AG10803 (cell line): ENCODE measurements at regions not wholly inside any gene's neighbourhood (a gene's known extent, or its start where the extent isn't known, plus 50 kb on each side); places are given as distances from the start of the nearest gene placed in this dataset.
"Not testable (repeated sequence)": the region's sequence is repeated elsewhere in the genome, so short reads cannot be mapped to it uniquely, and the experiment has no call there.

Source experiments
- DNase-seq: peaks from one replicate; pipeline ENCODE4 v3.0.0; 2010; ENCODE audit warnings: low read depth
- H3K4me3 ChIP-seq: 2 replicates; pipeline ENCODE4 v1.5.1; 2011; ENCODE audit warnings: mild to moderate bottlenecking, low read length, control low read depth
- TF ChIP-seq, protein P1 (sequence below): conservative IDR thresholded peaks from 2 replicates; pipeline ENCODE4 v1.5.1; 2011; ENCODE audit warnings: mild to moderate bottlenecking, low read length, control low read depth, inconsistent platforms

DNA sequence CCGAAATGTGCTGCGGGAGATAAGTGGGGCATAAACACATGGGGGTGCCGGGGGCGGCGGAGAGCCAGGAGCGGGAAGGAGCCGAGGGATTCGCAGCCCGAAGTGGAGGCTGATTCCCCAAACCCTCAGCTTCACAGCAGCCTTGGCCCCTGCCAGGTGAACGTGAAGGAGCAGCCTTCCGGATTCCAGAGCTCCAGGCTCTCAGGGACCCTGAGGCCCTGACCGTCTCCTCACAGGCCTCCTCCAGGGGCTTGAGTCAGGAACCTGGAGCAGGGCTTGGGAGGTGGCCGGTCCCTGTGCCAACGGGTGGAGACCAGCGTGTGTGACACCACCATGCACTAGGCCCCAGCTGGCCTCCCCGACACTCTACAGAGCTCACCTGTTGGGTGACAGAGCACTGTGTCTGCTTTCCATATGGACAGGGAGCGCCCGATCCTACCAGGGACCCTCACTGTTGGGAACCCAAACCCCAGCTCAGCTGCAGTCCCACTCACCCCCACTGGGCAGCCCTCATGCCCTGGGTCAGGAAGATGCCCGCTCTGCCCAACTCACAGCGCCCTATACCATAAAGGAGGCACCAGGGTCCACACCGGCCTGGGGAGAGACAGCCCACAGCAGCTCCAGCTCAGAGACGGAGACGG lies 117.6 kb upstream of the OTOS start:
- DNase-seq = no peak
- no peak overlapping the region for H3K4me3 ChIP-seq
- TF ChIP-seq, protein P1, sequence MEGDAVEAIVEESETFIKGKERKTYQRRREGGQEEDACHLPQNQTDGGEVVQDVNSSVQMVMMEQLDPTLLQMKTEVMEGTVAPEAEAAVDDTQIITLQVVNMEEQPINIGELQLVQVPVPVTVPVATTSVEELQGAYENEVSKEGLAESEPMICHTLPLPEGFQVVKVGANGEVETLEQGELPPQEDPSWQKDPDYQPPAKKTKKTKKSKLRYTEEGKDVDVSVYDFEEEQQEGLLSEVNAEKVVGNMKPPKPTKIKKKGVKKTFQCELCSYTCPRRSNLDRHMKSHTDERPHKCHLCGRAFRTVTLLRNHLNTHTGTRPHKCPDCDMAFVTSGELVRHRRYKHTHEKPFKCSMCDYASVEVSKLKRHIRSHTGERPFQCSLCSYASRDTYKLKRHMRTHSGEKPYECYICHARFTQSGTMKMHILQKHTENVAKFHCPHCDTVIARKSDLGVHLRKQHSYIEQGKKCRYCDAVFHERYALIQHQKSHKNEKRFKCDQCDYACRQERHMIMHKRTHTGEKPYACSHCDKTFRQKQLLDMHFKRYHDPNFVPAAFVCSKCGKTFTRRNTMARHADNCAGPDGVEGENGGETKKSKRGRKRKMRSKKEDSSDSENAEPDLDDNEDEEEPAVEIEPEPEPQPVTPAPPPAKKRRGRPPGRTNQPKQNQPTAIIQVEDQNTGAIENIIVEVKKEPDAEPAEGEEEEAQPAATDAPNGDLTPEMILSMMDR = no peak

DNA sequence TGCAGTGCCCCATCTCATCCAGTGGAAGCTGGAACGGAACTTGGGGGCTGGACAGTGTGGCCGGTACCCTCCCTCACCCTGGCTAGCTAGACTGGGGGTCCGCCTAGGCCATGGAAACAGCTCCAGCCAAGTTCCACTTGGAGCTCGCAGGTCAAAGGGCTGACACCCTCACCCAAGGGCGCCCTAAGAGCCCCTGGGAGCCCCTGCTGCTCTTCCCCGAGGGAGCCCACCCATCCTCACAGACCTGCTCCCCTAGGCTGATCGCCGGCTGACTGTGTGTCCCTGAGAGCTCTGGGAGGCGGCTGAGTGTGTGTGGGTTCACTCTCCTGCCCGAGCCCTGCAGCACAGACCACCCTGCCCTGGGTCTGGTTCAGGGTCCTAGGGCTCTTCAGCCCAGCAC lies 118.2 kb upstream of the OTOS start:
- DNase-seq = no peak
- TF ChIP-seq, protein P1 = no peak
- H3K4me3 ChIP-seq = no peak overlapping the region

DNA sequence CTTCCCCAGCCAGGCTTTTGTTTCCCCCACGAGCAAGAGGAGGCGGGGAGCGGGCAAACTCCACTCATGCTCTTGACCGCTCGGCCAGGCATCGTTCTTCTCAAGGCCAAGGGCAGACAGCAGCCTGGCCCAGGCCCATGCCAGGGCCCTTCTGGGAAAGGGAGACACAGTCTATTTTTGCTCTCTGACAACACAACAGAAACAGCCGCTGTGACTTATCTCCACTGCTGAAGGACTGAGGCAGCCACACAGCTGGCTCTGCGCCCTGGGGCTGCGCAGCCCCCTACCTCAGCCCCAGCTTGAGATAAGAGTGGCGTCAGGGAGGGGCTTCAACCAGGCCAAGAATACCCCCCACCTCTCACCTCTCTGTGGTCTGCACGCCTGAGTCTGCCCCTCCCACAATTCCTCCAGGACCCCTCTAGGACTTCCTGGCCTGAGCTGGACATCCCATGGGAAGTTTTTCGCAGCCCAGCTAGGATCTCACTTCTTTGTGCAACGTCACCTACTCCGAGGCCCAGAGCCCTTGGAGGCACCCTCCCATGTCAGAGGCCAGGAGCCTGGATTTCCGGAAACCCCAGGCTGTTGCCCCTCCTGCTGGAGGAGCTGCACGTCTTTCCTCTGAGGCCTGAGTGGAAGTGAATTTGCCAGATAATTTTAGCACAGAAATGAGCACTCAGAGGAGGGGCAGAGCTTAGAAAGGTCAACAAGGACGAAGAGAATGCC lies 118.9 kb upstream of the OTOS start:
- H3K4me3 ChIP-seq = no peak overlapping the region
- no peak for DNase-seq
- TF ChIP-seq, protein P1 = no peak

DNA sequence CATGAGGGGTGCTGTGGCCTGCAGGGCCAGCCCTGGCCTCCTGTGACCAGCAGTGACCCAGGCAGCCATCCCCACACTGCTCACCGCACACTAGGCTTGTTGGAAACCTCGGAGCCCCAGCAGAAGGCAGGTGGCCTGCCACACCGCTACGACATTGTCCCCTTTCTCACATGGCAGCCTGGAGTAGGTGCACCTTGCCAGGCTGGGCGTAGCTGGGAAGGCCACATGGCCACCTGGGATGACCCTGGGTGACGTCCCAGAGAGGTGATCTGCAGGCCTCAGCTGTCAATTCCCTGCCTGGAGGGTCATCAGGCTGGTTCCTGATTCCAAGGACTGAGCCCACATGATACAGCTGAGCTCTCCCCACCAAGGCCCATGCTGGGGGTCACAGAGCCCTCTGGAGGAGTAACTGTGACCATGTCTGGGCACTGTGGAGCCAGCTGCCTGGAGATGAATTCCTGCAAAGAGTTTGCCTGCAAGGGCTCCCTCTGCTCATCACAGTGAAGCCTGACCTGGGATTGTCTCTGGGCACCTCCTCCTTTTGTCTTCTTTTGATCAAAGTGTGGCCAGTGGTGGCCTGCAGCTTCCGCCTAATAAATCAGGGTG lies 119.6 kb upstream of the OTOS start:
- no peak for DNase-seq
- TF ChIP-seq, protein P1 = no peak
- no peak overlapping the region for H3K4me3 ChIP-seq

DNA sequence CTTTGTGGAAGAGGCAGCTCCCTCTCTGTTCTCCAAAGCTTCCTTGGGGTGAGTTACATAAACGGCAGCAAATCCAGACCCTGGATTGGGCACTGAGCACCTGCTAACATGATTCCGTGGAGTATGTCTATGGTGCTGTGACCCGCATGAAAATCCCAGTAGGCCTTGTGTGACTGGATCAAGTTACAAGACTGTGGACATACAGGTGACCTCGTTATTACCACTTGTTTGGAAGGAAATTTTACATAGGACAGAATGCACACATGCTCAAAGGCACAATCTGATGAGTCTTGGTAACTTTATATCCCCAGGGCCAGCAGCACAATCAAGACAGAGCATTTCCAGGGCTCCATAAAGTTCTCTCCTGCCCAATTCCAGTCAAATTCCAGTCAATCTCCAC lies 120.2 kb upstream of the OTOS start:
- DNase-seq = no peak
- H3K4me3 ChIP-seq = no peak overlapping the region
- TF ChIP-seq, protein P1 = no peak

DNA sequence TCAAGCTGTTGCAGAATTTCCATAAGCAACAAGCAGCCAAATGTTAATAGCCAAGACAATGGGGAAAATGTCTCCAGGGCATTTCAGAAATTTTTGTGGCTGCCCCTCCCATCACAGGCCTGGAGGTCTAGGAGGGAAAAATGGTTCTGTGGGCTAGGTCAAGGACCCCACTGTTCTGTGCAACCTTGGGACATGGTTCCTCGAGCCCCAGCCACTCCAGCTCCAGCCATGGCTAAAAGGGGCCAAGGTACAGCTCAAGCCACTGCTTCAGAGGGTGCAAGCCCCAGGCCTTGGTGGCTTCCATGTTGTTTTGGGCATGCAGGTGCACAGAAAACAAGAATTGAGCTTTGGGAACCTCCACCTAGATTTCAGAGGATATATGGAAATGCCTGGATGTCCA lies 122.1 kb upstream of the OTOS start:
- not testable (repeated sequence) for DNase-seq

DNA sequence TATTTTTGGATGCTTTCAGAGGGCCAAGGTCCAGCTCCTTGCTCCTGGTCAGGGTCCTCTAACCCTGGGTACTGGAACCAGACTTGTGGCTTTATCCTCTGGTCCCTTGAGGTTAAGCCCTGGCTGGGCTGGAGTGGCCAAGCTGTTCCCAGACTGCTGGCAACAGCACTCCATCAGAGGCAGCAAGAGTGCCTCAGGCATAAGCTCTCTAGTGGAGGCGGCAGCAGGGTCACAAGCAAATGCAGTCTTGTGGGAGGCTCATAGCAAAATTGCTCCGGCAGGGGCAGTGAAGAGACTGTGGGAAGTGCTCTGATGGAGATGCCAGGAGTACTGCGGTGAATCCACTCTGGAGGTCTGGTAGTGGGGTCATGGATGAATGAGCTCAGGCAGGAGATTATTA lies 128.9 kb upstream of the OTOS start:
- no peak for DNase-seq
- TF ChIP-seq, protein P1 = no peak
- no peak overlapping the region for H3K4me3 ChIP-seq

More for the DNA sequence above, 122.1 kb upstream of the OTOS start:
- H3K4me3 ChIP-seq = not testable (repeated sequence)
